ENCODE measurements at regions not wholly inside any gene's neighbourhood (a gene's known extent, or its start where the extent isn't known, plus 50 kb on each side); places are given as distances from the start of the nearest gene placed in this dataset.

DNA sequence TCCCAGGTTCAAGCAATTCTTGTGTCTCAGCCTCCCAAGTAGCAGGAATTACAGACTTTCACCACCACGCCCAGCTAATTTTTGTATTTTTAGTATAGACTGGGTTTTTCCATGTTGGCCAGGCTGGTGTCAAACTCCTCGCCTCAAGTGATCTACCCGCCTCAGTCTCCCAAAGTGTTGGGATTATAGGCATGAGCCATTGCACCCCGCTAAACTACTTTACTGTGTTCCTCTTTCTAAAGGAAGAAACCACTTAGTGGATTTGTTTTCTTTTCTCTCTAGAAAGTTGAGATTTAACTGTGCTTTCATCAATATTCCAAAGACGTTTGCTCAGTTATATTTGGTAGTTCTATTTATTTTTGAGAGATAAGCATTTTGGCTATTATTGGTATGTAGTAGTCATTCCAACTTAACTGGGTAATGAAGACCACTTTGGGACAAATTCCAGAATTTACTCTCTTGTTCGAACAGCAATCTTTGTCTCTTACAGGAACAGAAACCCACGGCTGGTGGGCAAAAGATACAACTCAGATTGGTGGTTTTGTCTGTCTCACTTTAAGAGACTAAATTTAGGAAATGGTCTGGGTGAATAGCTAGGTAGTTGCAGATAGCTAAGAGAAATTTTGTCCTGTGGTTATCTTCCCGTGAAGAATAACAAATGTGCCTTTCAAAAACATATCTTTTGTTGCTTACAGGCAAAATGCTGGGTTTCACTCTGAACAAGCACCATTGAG, 103.5 kb upstream of the CD55 start:
- Histone ChIP-seq H3K4me1 (peaks cover 13% of the 10 kb centered on the region), H3K27ac (no peak overlapping the region), H3K4me3 (no peak overlapping the region), H3K9me3 (no peaks in the 10 kb centered on the region), H3K36me3 (no peaks in the 10 kb centered on the region), H3K27me3 (no peaks in the 10 kb centered on the region)
- TF ChIP-seq POLR2A (IDR thresholded peaks at IDR 0.05) (no peak), POLR2AphosphoS5 (IDR thresholded peaks at IDR 0.05; ENCODE audit: insufficient read depth in 1 of 2, low read depth in 1 of 2) (no peak)
- TF ChIP-seq, protein P1, sequence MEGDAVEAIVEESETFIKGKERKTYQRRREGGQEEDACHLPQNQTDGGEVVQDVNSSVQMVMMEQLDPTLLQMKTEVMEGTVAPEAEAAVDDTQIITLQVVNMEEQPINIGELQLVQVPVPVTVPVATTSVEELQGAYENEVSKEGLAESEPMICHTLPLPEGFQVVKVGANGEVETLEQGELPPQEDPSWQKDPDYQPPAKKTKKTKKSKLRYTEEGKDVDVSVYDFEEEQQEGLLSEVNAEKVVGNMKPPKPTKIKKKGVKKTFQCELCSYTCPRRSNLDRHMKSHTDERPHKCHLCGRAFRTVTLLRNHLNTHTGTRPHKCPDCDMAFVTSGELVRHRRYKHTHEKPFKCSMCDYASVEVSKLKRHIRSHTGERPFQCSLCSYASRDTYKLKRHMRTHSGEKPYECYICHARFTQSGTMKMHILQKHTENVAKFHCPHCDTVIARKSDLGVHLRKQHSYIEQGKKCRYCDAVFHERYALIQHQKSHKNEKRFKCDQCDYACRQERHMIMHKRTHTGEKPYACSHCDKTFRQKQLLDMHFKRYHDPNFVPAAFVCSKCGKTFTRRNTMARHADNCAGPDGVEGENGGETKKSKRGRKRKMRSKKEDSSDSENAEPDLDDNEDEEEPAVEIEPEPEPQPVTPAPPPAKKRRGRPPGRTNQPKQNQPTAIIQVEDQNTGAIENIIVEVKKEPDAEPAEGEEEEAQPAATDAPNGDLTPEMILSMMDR (IDR thresholded peaks at IDR 0.05), result no peak
- DNase-seq (ENCODE audit: extremely low spot score in 2 of 2), result no peak
- intact Hi-C loops (cut with DNase I), result no loop called here

DNA sequence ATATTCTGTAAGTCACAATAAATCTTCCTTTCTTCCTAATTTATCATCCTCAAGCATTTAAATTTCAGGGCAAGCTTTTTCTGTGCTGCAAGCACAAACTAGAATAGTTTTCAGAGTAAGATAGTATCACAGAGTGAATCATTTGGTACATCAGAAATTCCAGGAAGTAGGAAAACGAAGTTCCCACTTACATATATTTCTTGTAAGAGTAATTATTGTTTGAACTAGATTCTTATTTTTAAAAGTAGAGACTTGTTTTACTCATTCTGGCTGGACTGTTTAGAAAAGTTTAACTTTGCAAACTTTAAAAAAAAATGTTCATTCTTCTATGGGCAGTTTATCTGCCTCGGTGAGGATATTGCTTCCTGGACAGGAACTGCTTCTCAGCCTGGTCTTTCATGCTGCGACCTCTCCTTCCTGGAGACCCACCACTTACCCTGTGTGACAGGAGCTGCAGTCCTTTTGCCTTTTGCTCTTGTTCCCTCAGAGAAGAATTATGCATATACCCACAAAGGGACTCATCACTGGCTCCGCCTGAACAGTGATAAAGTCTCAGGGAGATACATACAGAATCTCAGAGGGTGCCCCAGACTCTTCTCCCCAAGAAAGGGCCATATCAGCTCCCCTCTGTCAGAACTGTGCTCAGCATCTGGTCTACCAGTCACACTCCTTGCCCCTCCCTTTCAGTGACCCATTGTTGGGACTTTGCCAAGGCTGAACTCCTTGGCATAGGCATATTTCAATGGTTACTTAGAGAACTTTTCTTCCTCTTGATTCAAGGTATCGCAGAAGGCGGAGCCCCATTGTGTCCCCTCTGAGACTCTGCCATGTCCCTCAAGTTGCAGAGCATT, 102.7 kb upstream of the CD55 start:
- TF ChIP-seq POLR2AphosphoS5 (IDR thresholded peaks at IDR 0.05; ENCODE audit: insufficient read depth in 1 of 2, low read depth in 1 of 2) (no peak), POLR2A (IDR thresholded peaks at IDR 0.05) (no peak)
- TF ChIP-seq, protein P1 (IDR thresholded peaks at IDR 0.05), result no peak
- no peak overlapping the region for H3K27ac ChIP-seq
- no peak for DNase-seq (ENCODE audit: extremely low spot score in 2 of 2)
- H3K4me1 ChIP-seq, result peaks cover 13% of the 10 kb centered on the region
- H3K27me3 ChIP-seq, result no peaks in the 10 kb centered on the region
- no peaks in the 10 kb centered on the region for H3K36me3 ChIP-seq
- intact Hi-C loops (cut with DNase I), result no loop called here
- H3K4me3 ChIP-seq, result no peak overlapping the region
- H3K9me3 ChIP-seq, result no peaks in the 10 kb centered on the region

DNA sequence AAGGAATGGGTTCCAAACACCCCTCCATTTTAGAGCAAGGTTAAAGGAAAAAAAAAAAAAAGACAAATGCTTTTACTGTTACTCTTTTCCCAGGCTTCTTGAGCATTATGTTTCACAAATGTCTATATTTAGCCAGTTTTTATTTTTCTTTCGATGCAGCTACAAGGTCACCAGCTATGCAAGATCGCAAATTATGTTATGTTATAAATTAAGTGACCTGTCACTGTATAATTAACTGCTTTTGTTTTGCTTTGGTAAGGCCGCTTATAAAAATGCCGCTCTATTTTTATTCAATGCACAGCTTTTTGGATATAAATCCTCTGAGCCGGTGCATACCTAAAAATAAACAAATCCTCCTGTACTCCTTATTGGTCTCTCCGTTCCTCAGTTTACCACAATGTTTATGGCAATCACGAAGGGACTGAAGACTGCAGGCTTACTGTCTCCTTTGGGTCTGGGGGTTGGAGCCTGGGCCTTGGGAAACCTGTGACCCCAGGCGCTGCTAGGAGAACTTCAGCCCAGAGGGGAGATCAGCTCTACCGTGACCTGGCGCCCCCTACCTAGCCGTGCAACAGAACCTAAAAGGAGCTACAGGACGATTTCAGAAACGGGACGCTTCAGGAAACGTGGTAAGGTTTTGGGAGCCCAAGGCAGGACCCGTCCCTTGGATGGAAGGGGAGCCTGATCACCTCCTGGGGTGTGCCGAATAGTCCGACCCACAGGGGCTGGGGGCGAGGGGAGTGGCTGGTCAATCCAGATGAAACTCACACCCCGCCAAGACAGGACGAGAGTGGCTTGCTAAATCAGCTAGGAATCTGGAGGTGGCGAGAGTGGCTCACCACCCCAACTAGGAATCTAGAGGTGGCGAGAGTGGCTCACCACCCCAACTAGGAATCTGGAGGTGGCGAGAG, 101.2 kb upstream of the CD55 start:
- no peak for TF ChIP-seq POLR2A (IDR thresholded peaks at IDR 0.05)
- no peak for TF ChIP-seq POLR2AphosphoS5 (IDR thresholded peaks at IDR 0.05; ENCODE audit: insufficient read depth in 1 of 2, low read depth in 1 of 2)
- TF ChIP-seq, protein P1 (IDR thresholded peaks at IDR 0.05), result no peak
- no peak overlapping the region for H3K27ac ChIP-seq
- intact Hi-C loops (cut with DNase I), result no loop called here
- no peak for DNase-seq (ENCODE audit: extremely low spot score in 2 of 2)
- H3K4me3 ChIP-seq, result no peak overlapping the region
- no peaks in the 10 kb centered on the region for H3K9me3 ChIP-seq
- H3K36me3 ChIP-seq, result no peaks in the 10 kb centered on the region
- H3K27me3 ChIP-seq, result no peaks in the 10 kb centered on the region
- peaks cover 13% of the 10 kb centered on the region for H3K4me1 ChIP-seq

DNA sequence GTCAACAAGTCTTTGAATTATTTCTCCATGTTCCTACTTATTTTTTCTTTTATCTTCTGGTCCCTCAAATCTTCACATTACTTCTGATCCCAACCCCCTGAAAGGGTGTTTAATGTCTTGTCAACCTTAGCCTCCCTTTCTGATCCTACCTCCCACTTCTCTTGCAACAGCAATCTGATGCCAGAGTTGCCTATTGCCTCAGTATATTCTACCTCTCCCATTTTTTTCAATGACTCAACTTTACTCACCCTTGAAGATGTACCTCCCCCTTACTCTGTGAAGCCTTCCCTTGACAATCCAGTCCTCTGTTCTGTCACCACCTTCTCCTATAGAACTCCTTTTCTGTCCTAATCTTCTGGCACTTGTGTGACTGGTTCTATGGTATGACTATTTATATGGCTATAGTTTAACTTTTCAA, 99.5 kb upstream of the CD55 start:
- no peaks in the 10 kb centered on the region for H3K9me3 ChIP-seq
- no peak for TF ChIP-seq POLR2AphosphoS5 (IDR thresholded peaks at IDR 0.05; ENCODE audit: insufficient read depth in 1 of 2, low read depth in 1 of 2)
- TF ChIP-seq POLR2A (IDR thresholded peaks at IDR 0.05), result no peak
- TF ChIP-seq, protein P1 (IDR thresholded peaks at IDR 0.05), result no peak
- H3K27ac ChIP-seq, result no peak overlapping the region
- DNase-seq (ENCODE audit: extremely low spot score in 2 of 2), result no peak
- H3K4me1 ChIP-seq, result peaks cover 13% of the 10 kb centered on the region
- no peak overlapping the region for H3K4me3 ChIP-seq
- intact Hi-C loops (cut with DNase I), result no loop called here
- no peaks in the 10 kb centered on the region for H3K27me3 ChIP-seq
- no peaks in the 10 kb centered on the region for H3K36me3 ChIP-seq

Measured in vagina (tissue), 2 donors.